PC-3 (cell line): ENCODE measurements at regions not wholly inside any gene's neighbourhood (a gene's known extent, or its start where the extent isn't known, plus 50 kb on each side); places are given as distances from the start of the nearest gene placed in this dataset.

ENCODE experiments used
- ATAC-seq: fragments of 200-7000 bp; cut with Tn5 transposase; 2 replicates; pipeline ENCODE4 v1.9.1; 2020; ENCODE audit warnings: mild to moderate bottlenecking, moderate library complexity
- BruUV-seq: library from RNA; stranded (reverse); fragments of 400-500 nt; replicated peaks from 2 replicates; lab custom pipeline; 2021; lab: Mats Ljungman, UMichigan
- CTCF ChIA-PET: fragments of 300-600 bp; sonication (Branson Sonifier 250); formaldehyde crosslinking; loops from one replicate; lab custom pipeline; 2022; ENCODE audit warnings: antibody characterized with exemption; lab: Charles Lee
- POLR2A ChIA-PET: fragments of 300-600 bp; sonication (Branson Sonifier 250); formaldehyde crosslinking; loops from one replicate; lab custom pipeline; 2022; ENCODE audit warnings: antibody characterized with exemption; ENCODE audit not compliant: unreplicated experiment; lab: Charles Lee
- DNase-seq: peaks from one replicate; pipeline ENCODE4 v3.0.0-alpha.2; 2015
- H2AFZ ChIP-seq: fragments of 300-600 bp; sonication (generic); 2 replicates; pipeline ENCODE4 v1.6.0; 2016; ENCODE audit warnings: antibody characterized with exemption, low read length
- H3F3A ChIP-seq: fragments of 300-600 bp; sonication (generic); one replicate; pipeline ENCODE4 v1.6.0; 2017; ENCODE audit warnings: antibody characterized with exemption, low read length, control low read depth, mild to moderate bottlenecking; ENCODE audit not compliant: unreplicated experiment
- H3K27ac ChIP-seq: fragments of 300-600 bp; sonication (generic); 2 replicates; pipeline ENCODE4 v1.5.1; 2016; ENCODE audit warnings: mild to moderate bottlenecking, low read length
- H3K27me3 ChIP-seq: fragments of 300-600 bp; sonication (generic); 2 replicates; pipeline ENCODE4 v1.6.1; 2016; ENCODE audit warnings: low read length, mixed read lengths
- H3K36me3 ChIP-seq: fragments of 300-600 bp; sonication (generic); 2 replicates; pipeline ENCODE4 v1.6.1; 2016; ENCODE audit warnings: low read depth, mixed run types, low read length, mixed read lengths
- H3K4me1 ChIP-seq: fragments of 300-600 bp; sonication (generic); 2 replicates; pipeline ENCODE4 v1.5.1; 2016; ENCODE audit warnings: low read length; ENCODE audit not compliant: insufficient read depth
- H3K4me2 ChIP-seq: fragments of 300-600 bp; sonication (generic); 2 replicates; pipeline ENCODE4 v1.6.0; 2016; ENCODE audit warnings: low read length
- H3K4me3 ChIP-seq: fragments of 300-600 bp; sonication (generic); 2 replicates; pipeline ENCODE4 v1.5.1; 2016; ENCODE audit warnings: mild to moderate bottlenecking, low read length, mixed read lengths
- H3K79me2 ChIP-seq: fragments of 300-600 bp; sonication (generic); 2 replicates; pipeline ENCODE4 v1.6.1; 2017; ENCODE audit warnings: low read length, mixed read lengths
- H3K9ac ChIP-seq: fragments of 300-600 bp; sonication (generic); 2 replicates; pipeline ENCODE4 v1.6.0; 2016; ENCODE audit warnings: mild to moderate bottlenecking, low read length
- H3K9me2 ChIP-seq: fragments of 300-600 bp; sonication (generic); replicated peaks from 2 replicates; pipeline ENCODE4 v1.6.1; 2016; ENCODE audit warnings: mixed run types, low read length, mixed read lengths
- H3K9me3 ChIP-seq: fragments of 300-600 bp; sonication (generic); 2 replicates; pipeline ENCODE4 v1.6.1; 2016; ENCODE audit warnings: low read length, mixed read lengths
- H4K20me1 ChIP-seq: fragments of 300-600 bp; sonication (generic); 2 replicates; pipeline ENCODE4 v1.6.1; 2016; ENCODE audit warnings: low read length, mixed read lengths
- CTCF ChIP-seq: fragments of 300-600 bp; sonication (generic); conservative IDR thresholded peaks from 2 replicates; pipeline ENCODE4 v1.5.1; 2017; ENCODE audit warnings: antibody characterized with exemption, low read depth, mild to moderate bottlenecking, low read length
- EZH2 ChIP-seq: fragments of 300-600 bp; sonication (generic); IDR thresholded peaks from one replicate; pipeline ENCODE4 v1.6.1; 2017; ENCODE audit warnings: antibody characterized with exemption, mild to moderate bottlenecking, low read length; ENCODE audit not compliant: unreplicated experiment
- EZH2phosphoT487 ChIP-seq: fragments of 300-600 bp; sonication (generic); IDR thresholded peaks from 2 replicates; pipeline ENCODE4 v1.6.1; 2018; ENCODE audit warnings: mild to moderate bottlenecking, antibody characterized with exemption, low read length, borderline replicate concordance
- intact Hi-C: fragments of 100-400 bp; cut with micrococcal nuclease; formaldehyde crosslinking; loops from 2 replicates; pipeline ENCODE4 v1.9.0; 2023

- Histone ChIP-seq H3K27ac (no peak overlapping the region), H3F3A (no peaks in the 10 kb centered on the region), H3K79me2 (no peaks in the 10 kb centered on the region), H2AFZ (no peak overlapping the region), H3K4me1 (no peaks in the 10 kb centered on the region), H4K20me1 (no peaks in the 10 kb centered on the region), H3K9me3 (no peaks in the 10 kb centered on the region), H3K9me2 (no peaks in the 10 kb centered on the region), H3K36me3 (no peaks in the 10 kb centered on the region), H3K4me2 (no peak overlapping the region), H3K4me3 (no peak overlapping the region), H3K27me3 (no peaks in the 10 kb centered on the region), H3K9ac (no peak overlapping the region)
- no TSS peak for BruUV-seq
- ChIA-PET CTCF (no interaction called here), POLR2A (no interaction called here)
- no peak for TF ChIP-seq CTCF
- no peak for TF ChIP-seq EZH2
- TF ChIP-seq EZH2phosphoT487: no peak
- DNase-seq (no peak), ATAC-seq (no peak)
- intact Hi-C loops: no loop called here
These were observed 310.0 kb downstream of the SHQ1 start for GRCh38 chr3:72538070-72538745.

- ATAC-seq (no peak), DNase-seq (no peak)
- intact Hi-C loops: no loop called here
- ChIA-PET CTCF (no interaction called here), POLR2A (no interaction called here)
- Histone ChIP-seq H3K9me3 (no peaks in the 10 kb centered on the region), H2AFZ (no peak overlapping the region), H3K9ac (no peak overlapping the region), H3K36me3 (no peaks in the 10 kb centered on the region), H3K27me3 (no peaks in the 10 kb centered on the region), H3K9me2 (no peaks in the 10 kb centered on the region), H3K4me2 (no peak overlapping the region), H3K4me3 (no peak overlapping the region), H3K79me2 (no peaks in the 10 kb centered on the region), H3K4me1 (no peaks in the 10 kb centered on the region), H4K20me1 (no peaks in the 10 kb centered on the region), H3F3A (no peaks in the 10 kb centered on the region), H3K27ac (no peak overlapping the region)
- TF ChIP-seq EZH2: no peak
- TF ChIP-seq EZH2phosphoT487: no peak
- TF ChIP-seq CTCF: no peak
- BruUV-seq: no TSS peak
These were observed 310.8 kb downstream of the SHQ1 start for GRCh38 chr3:72537448-72537847.

- H3K79me2 ChIP-seq: no peaks in the 10 kb centered on the region
- no peaks in the 10 kb centered on the region for H3K4me1 ChIP-seq
- ATAC-seq (no peak), DNase-seq (no peak)
- ChIA-PET CTCF (no interaction called here), POLR2A (no interaction called here)
- TF ChIP-seq EZH2 (no peak), CTCF (no peak), EZH2phosphoT487 (no peak)
- intact Hi-C loops: no loop called here
- H3K36me3 ChIP-seq: no peaks in the 10 kb centered on the region
- H3K27ac ChIP-seq: no peak overlapping the region
- H2AFZ ChIP-seq: no peak overlapping the region
- BruUV-seq: no TSS peak
- no peaks in the 10 kb centered on the region for H3K9me2 ChIP-seq
- no peaks in the 10 kb centered on the region for H3F3A ChIP-seq
- H3K27me3 ChIP-seq: no peaks in the 10 kb centered on the region
- H4K20me1 ChIP-seq: no peaks in the 10 kb centered on the region
- H3K9me3 ChIP-seq: no peaks in the 10 kb centered on the region
- no peak overlapping the region for H3K4me3 ChIP-seq
- no peak overlapping the region for H3K9ac ChIP-seq
- H3K4me2 ChIP-seq: no peak overlapping the region
These were observed 311.4 kb downstream of the SHQ1 start for GRCh38 chr3:72536878-72537267.
